H9 (cell line): ENCODE measurements at regions not wholly inside any gene's neighbourhood (a gene's known extent, or its start where the extent isn't known, plus 50 kb on each side); places are given as distances from the start of the nearest gene placed in this dataset.

Experiments used
- DNase-seq: peaks from one replicate; pipeline ENCODE4 v3.0.0-alpha.2; 2017
- H2AFZ ChIP-seq: one replicate; pipeline ENCODE4 v1.6.1; 2013; ENCODE audit warnings: mild to moderate bottlenecking, low read length, control low read depth, moderate library complexity
- H2AK5ac ChIP-seq: 2 replicates; pipeline ENCODE4 v1.6.1; 2013; ENCODE audit warnings: low read length, control low read depth, mixed read lengths; ENCODE audit not compliant: insufficient read length
- H2BK120ac ChIP-seq: one replicate; pipeline ENCODE4 v1.6.1; 2013; ENCODE audit warnings: low read depth, mild to moderate bottlenecking, low read length, control low read depth, inconsistent platforms; ENCODE audit not compliant: poor library complexity, severe bottlenecking
- H2BK12ac ChIP-seq: 2 replicates; pipeline ENCODE4 v1.6.1; 2013; ENCODE audit warnings: low read length, control low read depth, mixed read lengths, low read depth; ENCODE audit not compliant: insufficient read length
- H2BK15ac ChIP-seq: 2 replicates; pipeline ENCODE4 v1.6.1; 2013; ENCODE audit warnings: low read depth, low read length, control low read depth
- H2BK20ac ChIP-seq: one replicate; pipeline ENCODE4 v1.6.1; 2013; ENCODE audit warnings: low read depth, mild to moderate bottlenecking, low read length, control low read depth, inconsistent platforms; ENCODE audit not compliant: poor library complexity, severe bottlenecking
- H2BK5ac ChIP-seq: 2 replicates; pipeline ENCODE4 v1.6.1; 2013; ENCODE audit warnings: low read length, control low read depth, mixed read lengths; ENCODE audit not compliant: insufficient read length
- H3K14ac ChIP-seq: 2 replicates; pipeline ENCODE4 v1.6.1; 2013; ENCODE audit warnings: low read length, control low read depth; ENCODE audit not compliant: insufficient read depth
- H3K18ac ChIP-seq: 2 replicates; pipeline ENCODE4 v1.6.1; 2013; ENCODE audit warnings: low read depth, mild to moderate bottlenecking, mixed read lengths, low read length, control low read depth; ENCODE audit not compliant: insufficient read length
- H3K23ac ChIP-seq: 2 replicates; pipeline ENCODE4 v1.6.1; 2013; ENCODE audit warnings: low read length, control low read depth, mixed read lengths, low read depth; ENCODE audit not compliant: insufficient read length
- H3K23me2 ChIP-seq: 2 replicates; pipeline ENCODE4 v1.6.1; 2013; ENCODE audit warnings: low read depth, mild to moderate bottlenecking, mixed read lengths, low read length, control low read depth; ENCODE audit not compliant: insufficient read length, poor library complexity, severe bottlenecking
- H3K27ac ChIP-seq: 2 replicates; pipeline ENCODE4 v1.5.1; 2013; ENCODE audit warnings: low read length, control low read depth, mixed read lengths, low read depth; ENCODE audit not compliant: insufficient read length
- H3K27me3 ChIP-seq: 2 replicates; pipeline ENCODE4 v1.6.1; 2013; ENCODE audit warnings: low read length, control low read depth, inconsistent platforms; ENCODE audit not compliant: insufficient read depth
- H3K4ac ChIP-seq: 2 replicates; pipeline ENCODE4 v1.6.1; 2013; ENCODE audit warnings: low read depth, mild to moderate bottlenecking, control low read depth, inconsistent platforms, low read length, moderate library complexity
- H3K4me1 ChIP-seq: 2 replicates; pipeline ENCODE4 v1.6.1; 2013; ENCODE audit warnings: low read length, control low read depth, inconsistent platforms; ENCODE audit not compliant: insufficient read depth
- H3K4me2 ChIP-seq: 2 replicates; pipeline ENCODE4 v1.6.1; 2013; ENCODE audit warnings: low read length, control low read depth, mixed read lengths; ENCODE audit not compliant: insufficient read length, insufficient read depth
- H3K56ac ChIP-seq: 2 replicates; pipeline ENCODE4 v1.6.1; 2013; ENCODE audit warnings: low read depth, mild to moderate bottlenecking, mixed read lengths, low read length, control low read depth; ENCODE audit not compliant: insufficient read length
- H3K79me1 ChIP-seq: 2 replicates; pipeline ENCODE4 v1.6.1; 2013; ENCODE audit warnings: low read depth, mild to moderate bottlenecking, moderate library complexity, low read length, control low read depth, inconsistent platforms; ENCODE audit not compliant: insufficient read depth, poor library complexity, severe bottlenecking
- H3K79me2 ChIP-seq: 2 replicates; pipeline ENCODE4 v1.6.1; 2013; ENCODE audit warnings: low read length, control low read depth, inconsistent platforms; ENCODE audit not compliant: insufficient read depth
- H3K9ac ChIP-seq: 2 replicates; pipeline ENCODE4 v1.6.1; 2013; ENCODE audit warnings: low read length, control low read depth, mixed read lengths; ENCODE audit not compliant: insufficient read length; ENCODE audit errors: extremely low read depth
- H3K9me3 ChIP-seq: one replicate; pipeline ENCODE4 v1.6.1; 2013; ENCODE audit warnings: low read depth, low read length, inconsistent platforms; ENCODE audit not compliant: control insufficient read depth
- H3T11ph ChIP-seq: one replicate; pipeline ENCODE4 v1.6.1; 2013; ENCODE audit warnings: mild to moderate bottlenecking, low read length, control low read depth, inconsistent platforms
- H4K20me1 ChIP-seq: one replicate; pipeline ENCODE4 v1.6.1; 2013; ENCODE audit not compliant: control insufficient read depth, insufficient read length, insufficient read depth
- H4K5ac ChIP-seq: 2 replicates; pipeline ENCODE4 v1.6.1; 2013; ENCODE audit warnings: low read depth, mild to moderate bottlenecking, mixed read lengths, low read length, control low read depth; ENCODE audit not compliant: insufficient read length
- H4K8ac ChIP-seq: replicated peaks from 2 replicates; pipeline ENCODE4 v1.6.1; 2013; ENCODE audit warnings: low read length, control low read depth, mixed read lengths, low read depth; ENCODE audit not compliant: insufficient read length
- H4K91ac ChIP-seq: 2 replicates; pipeline ENCODE4 v1.6.1; 2013; ENCODE audit warnings: low read depth, mild to moderate bottlenecking, moderate library complexity, mixed read lengths, low read length, control low read depth; ENCODE audit not compliant: insufficient read length
- H3K27ac Mint-ChIP-seq, 3 experiments: 2 replicates in 2 of 3; 3 replicates in 1 of 3; pipeline ENCODE4 v1.8.0; 2020 to 2021; ENCODE audit warnings: mixed read lengths in 3 of 3, mild to moderate bottlenecking in 1 of 3, moderate library complexity in 1 of 3
- H3K27me3 Mint-ChIP-seq: 2 replicates; pipeline ENCODE4 v1.8.0; 2021; ENCODE audit warnings: low read depth, mild to moderate bottlenecking, moderate library complexity, mixed read lengths
- H3K36me3 Mint-ChIP-seq, 3 experiments: 2 replicates in 2 of 3; 3 replicates in 1 of 3; pipeline ENCODE4 v1.8.0; 2020 to 2021; ENCODE audit warnings: low read depth in 3 of 3, mixed read lengths in 3 of 3; ENCODE audit not compliant: insufficient read depth in 1 of 3
- H3K4me1 Mint-ChIP-seq, 2 experiments: 2 replicates each; pipeline ENCODE4 v1.8.0; 2020; ENCODE audit warnings: mixed read lengths in 2 of 2
- H3K4me3 Mint-ChIP-seq, 2 experiments: 2 replicates in 1 of 2; 3 replicates in 1 of 2; pipeline ENCODE4 v1.8.0; 2020 to 2021; ENCODE audit warnings: mild to moderate bottlenecking in 2 of 2, mixed read lengths in 2 of 2, moderate library complexity in 1 of 2
- H3K9me3 Mint-ChIP-seq, 2 experiments: 2 replicates in 1 of 2; 3 replicates in 1 of 2; pipeline ENCODE4 v1.8.0; 2020; ENCODE audit warnings: mild to moderate bottlenecking in 2 of 2, mixed read lengths in 2 of 2, moderate library complexity in 1 of 2
- WGBS: extraction: QIAGEN DNeasy Blood & Tissue Kit; methylation state at CpG from one replicate; pipeline ENCODE4 v1.1.7; 2013; ENCODE audit warnings: missing lambda C conversion rate, low lambda C conversion rate, mixed read lengths; ENCODE audit not compliant: insufficient read length; ENCODE audit errors: extremely low coverage; 5-methylcytosine and 5-hydroxymethylcytosine counted together
- TF ChIP-seq, protein P1 (sequence below): fragments of 200-600 bp; sonication (generic); conservative IDR thresholded peaks from 3 replicates; pipeline ENCODE4 v1.8.0; 2021; ENCODE audit warnings: antibody characterized with exemption, mild to moderate bottlenecking

DNA sequence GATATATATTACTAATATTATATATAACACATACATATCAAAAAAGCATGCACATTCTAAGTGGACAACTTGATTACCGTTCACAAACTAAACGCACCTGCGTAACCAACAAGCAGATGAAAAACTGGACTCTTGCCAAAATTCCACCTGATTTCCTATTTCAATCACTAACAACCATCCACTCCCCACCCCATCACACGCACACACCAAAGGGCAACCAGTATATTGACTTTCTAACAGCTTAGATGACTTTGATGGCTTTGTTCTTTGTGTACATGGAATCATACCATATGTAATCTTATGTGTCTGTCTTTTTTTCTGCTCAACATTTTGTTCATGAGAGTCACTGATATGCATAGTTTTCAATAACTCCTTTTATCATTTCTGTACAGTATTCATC lies 496.8 kb upstream of the ARRDC4 start:
- H2BK5ac ChIP-seq, result no peak overlapping the region

More for the DNA sequence above, 496.8 kb upstream of the ARRDC4 start:
- Mint-ChIP-seq H3K9me3 (no peaks in the 10 kb centered on the region), H3K36me3 (no peaks in the 10 kb centered on the region), H3K4me3 (no peak overlapping the region), H3K27me3 (peaks cover 6% of the 10 kb centered on the region), H3K4me1 (no peaks in the 10 kb centered on the region), H3K27ac (no peak overlapping the region)
- no peak for DNase-seq
- no peak overlapping the region for H2AK5ac ChIP-seq
- no peak overlapping the region for H2BK20ac ChIP-seq
- no peak overlapping the region for H3K14ac ChIP-seq
- no peaks in the 10 kb centered on the region for H3K23me2 ChIP-seq
- no peak overlapping the region for H2BK15ac ChIP-seq
- H3K9ac ChIP-seq, result no peak overlapping the region
- H3K4me2 ChIP-seq, result no peak overlapping the region
- no peaks in the 10 kb centered on the region for H3K79me1 ChIP-seq
- no peak overlapping the region for H3K23ac ChIP-seq
- H3K56ac ChIP-seq, result no peak overlapping the region
- H4K91ac ChIP-seq, result no peak overlapping the region
- H2BK12ac ChIP-seq, result no peak overlapping the region
- TF ChIP-seq, protein P1, sequence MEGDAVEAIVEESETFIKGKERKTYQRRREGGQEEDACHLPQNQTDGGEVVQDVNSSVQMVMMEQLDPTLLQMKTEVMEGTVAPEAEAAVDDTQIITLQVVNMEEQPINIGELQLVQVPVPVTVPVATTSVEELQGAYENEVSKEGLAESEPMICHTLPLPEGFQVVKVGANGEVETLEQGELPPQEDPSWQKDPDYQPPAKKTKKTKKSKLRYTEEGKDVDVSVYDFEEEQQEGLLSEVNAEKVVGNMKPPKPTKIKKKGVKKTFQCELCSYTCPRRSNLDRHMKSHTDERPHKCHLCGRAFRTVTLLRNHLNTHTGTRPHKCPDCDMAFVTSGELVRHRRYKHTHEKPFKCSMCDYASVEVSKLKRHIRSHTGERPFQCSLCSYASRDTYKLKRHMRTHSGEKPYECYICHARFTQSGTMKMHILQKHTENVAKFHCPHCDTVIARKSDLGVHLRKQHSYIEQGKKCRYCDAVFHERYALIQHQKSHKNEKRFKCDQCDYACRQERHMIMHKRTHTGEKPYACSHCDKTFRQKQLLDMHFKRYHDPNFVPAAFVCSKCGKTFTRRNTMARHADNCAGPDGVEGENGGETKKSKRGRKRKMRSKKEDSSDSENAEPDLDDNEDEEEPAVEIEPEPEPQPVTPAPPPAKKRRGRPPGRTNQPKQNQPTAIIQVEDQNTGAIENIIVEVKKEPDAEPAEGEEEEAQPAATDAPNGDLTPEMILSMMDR, result no peak
- H4K8ac ChIP-seq, result no peak overlapping the region
- no peaks in the 10 kb centered on the region for H4K20me1 ChIP-seq
- no peak overlapping the region for H2BK120ac ChIP-seq
- H3K18ac ChIP-seq, result no peak overlapping the region
- no peak overlapping the region for H3K27ac ChIP-seq
- no peak overlapping the region for H2AFZ ChIP-seq
- no CpG with 5 or more reads among the region's 4 CpGs for WGBS
- H3K4ac ChIP-seq, result no peak overlapping the region
- no peaks in the 10 kb centered on the region for H3K9me3 ChIP-seq
- H4K5ac ChIP-seq, result no peak overlapping the region
- no peaks in the 10 kb centered on the region for H3K27me3 ChIP-seq
- H3K4me1 ChIP-seq, result no peaks in the 10 kb centered on the region
- no peaks in the 10 kb centered on the region for H3K79me2 ChIP-seq
- H3T11ph ChIP-seq, result no peak overlapping the region
